Left hindlimb (tissue), 1 donor: ENCODE measurements at regions not wholly inside any gene's neighbourhood (a gene's known extent, or its start where the extent isn't known, plus 50 kb on each side); places are given as distances from the start of the nearest gene placed in this dataset.
"Not testable (repeated sequence)": the region's sequence is repeated elsewhere in the genome, so short reads cannot be mapped to it uniquely, and the experiment has no call there.

Source experiments
- DNase-seq: peaks from one replicate; pipeline ENCODE4 v3.0.0-alpha.2; 2018

- no peak for DNase-seq
Observed at GRCh38 chr3:74413547-74414241, 200.8 kb downstream of the CNTN3 start.

GRCh38 chr3:74410276-74410941 is 204.1 kb downstream of the CNTN3 start:
- DNase-seq: no peak

DNA sequence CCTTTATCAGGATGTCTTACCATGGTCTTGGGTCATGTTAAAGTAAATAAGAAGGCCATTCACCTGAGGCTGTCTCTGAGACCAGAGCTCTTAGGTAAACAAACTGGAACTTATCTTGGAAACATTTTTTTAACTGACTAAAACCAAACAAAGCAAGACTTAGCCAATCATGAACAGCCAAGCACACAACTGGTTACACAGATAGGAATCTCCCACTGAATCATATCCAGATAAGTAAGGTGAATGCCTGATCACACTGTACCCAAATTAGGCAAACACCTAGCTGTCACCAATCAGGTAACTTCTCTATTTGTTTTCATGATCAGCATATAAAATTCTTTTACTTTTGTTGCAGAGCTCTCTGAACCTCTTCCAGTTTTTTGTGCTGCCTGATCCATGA is 205.4 kb downstream of the CNTN3 start:
- no peak for DNase-seq

DNA sequence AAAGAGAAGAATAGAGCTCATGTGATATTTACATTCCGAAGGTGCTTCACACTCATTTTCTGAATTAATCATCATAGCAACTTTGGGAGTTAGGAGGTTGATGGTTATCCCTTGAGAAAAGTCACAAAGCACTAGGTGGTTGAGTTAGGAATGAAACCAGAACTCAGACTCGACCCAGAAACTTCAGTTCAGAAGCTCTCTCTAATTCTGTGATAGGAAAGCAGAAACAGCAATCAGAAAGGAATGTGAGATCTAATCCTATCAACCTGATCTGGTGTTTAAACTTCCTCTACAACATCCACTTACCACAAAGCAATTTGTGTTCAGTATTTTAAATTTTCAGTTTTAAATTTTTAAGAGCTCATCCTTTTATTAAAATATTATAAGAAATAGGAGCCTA is 211.2 kb downstream of the CNTN3 start:
- DNase-seq: no peak

DNA sequence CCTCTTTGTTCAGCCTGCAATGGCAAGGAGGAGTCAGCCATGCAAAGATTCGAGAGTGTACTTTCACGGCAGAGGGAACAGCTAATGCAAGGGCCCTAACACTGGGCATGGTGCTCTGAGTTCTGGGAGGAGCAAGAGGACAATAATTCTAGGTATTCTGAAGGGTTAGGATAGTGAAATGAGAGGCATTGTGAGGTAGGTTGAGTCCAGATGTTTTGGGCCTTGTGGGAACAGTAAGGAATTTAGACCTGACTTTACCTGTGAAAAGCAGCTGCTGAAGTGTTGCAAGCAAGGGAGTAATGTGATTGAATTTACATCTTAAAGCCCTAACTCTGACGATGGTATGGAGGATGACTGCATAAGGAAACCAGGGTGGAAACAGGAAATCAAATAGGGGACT is 211.6 kb downstream of the CNTN3 start:
- no peak for DNase-seq

DNA sequence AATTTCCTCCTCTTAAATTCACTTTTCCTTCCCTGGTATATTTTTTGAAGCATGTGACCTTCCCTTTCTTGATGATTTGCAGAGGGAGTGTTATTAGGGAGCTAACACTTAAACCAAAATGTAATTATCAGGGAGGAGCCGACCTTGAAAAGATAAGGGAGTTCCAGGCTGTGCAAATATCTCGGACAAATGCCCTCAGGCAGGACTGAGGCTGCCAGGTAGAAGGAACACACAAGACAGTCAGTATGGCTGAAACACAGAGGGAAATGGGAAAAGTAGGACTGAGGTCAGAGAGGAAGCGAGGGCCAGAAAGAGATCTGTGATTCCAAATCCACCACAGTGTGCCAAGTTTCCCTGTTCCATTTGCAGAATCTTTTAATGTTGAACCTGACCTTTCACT is 221.0 kb downstream of the CNTN3 start:
- no peak for DNase-seq

DNA sequence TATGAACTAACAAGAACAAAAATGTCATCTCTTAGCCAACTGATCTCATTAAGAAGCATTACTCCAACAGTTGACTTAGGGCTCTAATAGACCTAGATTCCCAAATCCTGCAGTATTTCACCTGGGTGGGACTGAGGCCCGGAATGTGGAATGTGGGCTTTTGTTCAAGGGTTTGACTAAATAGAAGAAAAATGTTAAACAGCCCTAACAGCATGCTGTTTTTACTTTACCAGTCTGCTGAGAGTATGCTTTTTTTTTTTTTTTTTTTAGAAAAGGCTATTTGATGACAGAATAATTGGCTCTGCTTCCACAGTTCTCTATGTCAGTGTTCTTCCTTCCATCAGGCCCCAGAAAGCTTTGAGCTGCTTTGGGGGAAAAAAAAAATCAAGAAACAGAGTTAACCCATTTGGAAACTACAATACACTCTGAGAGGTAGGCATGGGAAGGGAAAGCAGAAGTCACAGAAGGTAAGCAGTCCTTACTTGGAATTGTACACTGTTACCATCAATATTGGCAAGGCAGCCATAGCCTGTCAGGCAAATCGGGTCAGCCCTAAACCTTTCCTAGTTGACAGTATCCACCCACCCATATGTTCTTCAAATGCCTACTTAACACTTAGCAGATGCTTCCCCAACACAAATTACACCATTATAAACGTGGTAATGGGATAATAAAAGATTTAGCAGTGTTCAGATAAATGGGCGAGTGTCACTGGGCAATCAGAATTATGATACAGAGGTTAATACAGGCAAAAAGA is 224.2 kb downstream of the CNTN3 start:
- peak; percentile 32 for DNase-seq

GRCh38 chr3:74387111-74387735 is 227.2 kb downstream of the CNTN3 start:
- no peak for DNase-seq

DNA sequence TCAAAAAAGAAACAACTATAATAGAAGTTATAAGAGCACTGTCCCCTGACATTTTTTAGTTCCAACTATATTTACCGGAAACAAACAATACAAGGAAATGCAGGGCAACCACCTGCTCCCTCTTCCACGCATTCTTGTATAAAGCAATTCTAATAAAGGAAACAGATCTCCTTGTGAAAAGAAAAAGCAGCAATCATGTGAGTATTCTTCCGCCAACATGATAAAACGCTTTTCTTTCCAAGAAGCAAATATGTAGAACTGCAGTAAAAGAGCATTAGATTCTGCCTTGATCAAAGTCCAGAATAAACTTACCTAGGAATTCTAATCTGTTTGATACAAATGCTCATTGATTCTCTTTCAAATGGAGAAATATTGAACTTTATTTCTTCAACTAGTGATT is 230.3 kb downstream of the CNTN3 start:
- no peak for DNase-seq

- DNase-seq: no peak
Observed at GRCh38 chr3:74377669-74378068, 236.8 kb downstream of the CNTN3 start.

GRCh38 chr3:74376323-74376722 is 238.1 kb downstream of the CNTN3 start:
- DNase-seq: not testable (repeated sequence)

DNA sequence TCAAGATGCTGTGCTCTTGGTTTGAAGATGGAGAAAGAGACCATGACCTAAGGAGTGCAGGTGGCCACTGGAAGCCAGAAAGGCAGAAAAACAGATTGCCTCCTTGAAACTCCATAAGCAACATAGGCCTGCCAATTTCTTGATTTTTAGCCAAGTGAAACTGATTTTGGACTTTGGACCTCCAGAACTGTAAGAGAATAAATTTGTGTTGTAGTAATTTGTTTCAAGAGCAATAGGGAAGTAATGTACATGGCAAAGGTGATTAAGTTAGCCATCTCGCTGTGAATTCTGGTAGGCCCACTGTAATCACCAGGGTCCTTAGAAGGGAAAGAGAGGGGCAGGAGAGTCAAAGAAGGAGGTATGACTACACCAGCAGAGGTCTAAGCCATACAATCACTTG is 238.8 kb downstream of the CNTN3 start:
- DNase-seq: no peak

DNA sequence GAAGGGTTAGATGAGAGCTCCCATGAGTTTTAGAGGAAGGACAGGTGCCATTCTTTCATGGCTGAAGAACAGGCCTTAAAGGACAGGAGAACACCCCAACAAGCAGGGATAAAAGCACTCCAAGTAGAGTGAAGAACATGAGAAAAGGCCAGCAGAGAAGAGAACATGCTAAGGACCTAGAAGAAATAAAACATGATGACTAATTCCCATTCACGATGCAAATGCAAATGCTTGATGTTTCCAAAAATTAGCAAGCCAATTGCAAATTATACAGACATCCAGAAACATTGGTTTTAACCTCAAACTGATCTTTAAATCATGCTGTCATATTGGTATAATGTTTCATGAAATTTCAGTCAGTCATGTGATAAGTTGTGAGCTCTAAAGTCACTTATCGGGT is 241.7 kb downstream of the CNTN3 start:
- no peak for DNase-seq

DNA sequence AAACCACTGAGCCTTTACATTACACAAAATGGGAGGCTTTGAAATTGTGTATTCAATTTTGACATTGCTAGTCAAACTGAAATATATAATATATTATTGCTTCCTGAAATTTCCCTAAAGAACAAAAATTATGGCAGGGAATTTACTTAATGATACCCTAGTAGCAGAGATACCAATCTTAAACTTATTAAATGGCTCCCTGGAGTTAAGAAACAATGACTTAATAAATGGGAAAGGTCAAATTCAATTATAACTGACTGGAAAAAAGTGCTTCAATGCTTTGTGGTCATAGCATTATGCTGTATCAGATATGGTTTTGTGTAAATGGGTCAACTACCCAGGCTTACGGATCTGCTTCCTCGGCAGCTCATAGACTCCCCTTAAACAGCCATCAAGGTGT is 244.1 kb downstream of the CNTN3 start:
- no peak for DNase-seq

GRCh38 chr3:74366331-74366730 is 248.1 kb downstream of the CNTN3 start:
- no peak for DNase-seq

- DNase-seq: no peak
Observed at GRCh38 chr3:74363346-74363745, 251.1 kb downstream of the CNTN3 start.

- no peak for DNase-seq
Observed at GRCh38 chr3:74360406-74360805, 254.1 kb downstream of the CNTN3 start.

DNA sequence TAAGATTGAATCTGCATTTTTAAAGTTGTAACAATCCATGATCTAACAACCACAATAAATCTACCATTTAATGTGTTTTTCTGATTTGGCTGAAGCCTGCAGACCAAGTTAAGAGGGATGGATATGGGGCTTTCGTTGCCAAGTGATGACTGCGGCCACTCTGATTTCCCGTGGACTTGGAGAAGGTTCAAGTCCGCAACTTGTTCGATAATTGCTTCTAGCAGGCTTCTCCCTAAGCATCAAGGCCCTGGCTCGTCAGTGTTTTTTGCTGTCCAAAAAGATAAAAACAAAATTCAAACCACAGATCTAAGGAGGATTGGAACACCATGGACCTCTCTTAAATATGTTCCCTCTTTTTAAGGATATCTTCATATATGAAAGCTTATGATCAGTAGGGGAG is 256.6 kb downstream of the CNTN3 start:
- DNase-seq: peak; percentile 26

GRCh38 chr3:74353039-74353438 is 261.4 kb downstream of the CNTN3 start:
- no peak for DNase-seq

DNA sequence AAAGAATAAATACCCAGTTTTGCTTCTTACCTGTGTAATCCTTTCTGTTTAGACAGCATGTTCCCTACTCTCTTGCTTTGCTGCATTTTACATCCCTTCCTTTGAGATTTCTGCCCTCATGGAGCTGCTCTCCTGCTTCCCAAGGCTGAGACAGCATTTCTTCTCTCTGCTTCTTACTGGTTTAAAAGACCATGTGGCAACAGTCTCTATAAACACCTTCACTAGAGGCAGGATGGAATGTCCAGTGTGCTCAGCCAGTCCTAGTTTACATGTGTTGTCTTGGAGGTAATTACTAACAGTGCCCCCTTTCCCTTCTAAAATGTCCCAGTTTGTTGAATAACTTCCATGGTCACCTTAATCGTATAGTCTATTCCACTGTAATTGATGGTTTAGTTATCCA is 262.3 kb downstream of the CNTN3 start:
- DNase-seq: no peak

DNA sequence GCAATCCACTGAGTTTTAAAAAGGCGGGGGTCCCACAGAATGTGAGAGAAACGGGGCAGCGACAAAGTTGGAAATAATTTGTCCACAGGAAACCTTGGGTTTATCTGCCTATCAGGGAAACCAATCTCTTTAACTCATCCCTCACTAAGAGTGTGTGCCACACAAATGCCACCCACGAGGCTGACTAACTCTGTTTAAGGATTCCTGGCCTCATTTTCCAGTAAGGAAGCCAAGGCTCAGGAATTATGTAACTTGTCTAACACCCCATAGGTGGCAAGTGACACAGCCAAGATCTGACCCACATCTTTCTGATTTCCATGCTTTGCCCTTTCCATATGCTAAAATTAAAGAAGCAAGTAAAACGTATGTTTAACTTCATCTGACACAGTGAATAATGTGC is 263.2 kb downstream of the CNTN3 start:
- DNase-seq: no peak

DNA sequence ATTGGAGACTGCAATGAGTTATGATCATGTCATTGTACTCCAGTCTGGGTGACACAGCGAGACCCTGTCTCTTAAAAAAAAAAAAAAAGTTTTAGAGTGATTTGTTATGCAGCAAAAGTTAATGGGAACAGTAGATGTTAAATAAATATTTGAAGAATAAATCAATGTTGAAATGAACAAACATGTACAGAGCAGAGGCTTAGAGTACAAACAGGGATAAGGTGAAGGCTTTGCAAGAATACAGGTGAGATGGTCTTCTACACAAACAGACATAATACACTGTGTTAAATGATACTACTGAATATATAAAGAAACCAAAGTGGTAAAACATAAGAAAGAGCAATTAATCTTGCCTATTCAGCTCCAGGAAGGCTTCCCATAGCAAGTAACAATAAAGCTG is 265.4 kb downstream of the CNTN3 start:
- DNase-seq: no peak

DNA sequence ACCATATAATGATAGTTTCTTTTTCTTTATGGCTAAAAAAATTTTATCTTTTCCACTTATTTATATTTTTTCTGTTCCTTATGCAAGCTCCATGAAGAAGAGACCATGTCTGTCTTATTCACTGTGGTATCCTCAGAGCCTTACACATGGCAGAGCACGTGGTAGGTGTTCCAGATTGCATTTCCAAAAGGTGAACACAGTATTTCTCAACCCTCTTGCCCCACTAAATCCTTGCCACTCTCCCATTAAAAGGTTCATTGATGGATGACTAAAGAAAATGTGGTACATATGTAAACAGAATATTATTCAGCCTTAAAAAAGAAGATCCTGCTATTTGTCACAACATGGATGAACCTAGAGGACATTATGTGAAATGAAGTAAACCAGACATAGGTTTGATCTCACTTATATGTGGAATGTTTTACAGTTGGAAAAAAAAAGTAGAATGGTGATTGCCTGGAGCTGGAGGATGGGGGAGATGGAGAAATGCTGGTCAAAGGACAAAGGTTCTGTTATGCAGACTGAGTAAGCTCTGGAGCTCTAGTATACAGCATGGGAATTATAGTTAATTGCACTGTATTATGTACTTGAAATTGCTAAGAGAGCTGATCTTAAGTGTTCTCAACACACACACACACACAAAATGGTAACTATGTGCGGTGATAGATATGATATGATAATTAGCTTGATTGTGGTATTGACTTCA is 266.7 kb downstream of the CNTN3 start:
- no peak for DNase-seq
